HCT116 (cell line): ENCODE measurements at regions not wholly inside any gene's neighbourhood (a gene's known extent, or its start where the extent isn't known, plus 50 kb on each side); places are given as distances from the start of the nearest gene placed in this dataset.
"Not testable (repeated sequence)": the region's sequence is repeated elsewhere in the genome, so short reads cannot be mapped to it uniquely, and the experiment has no call there.

Experiments
- ATAC-seq: fragments of 200-7000 bp; cut with Tn5 transposase; 2 replicates; pipeline ENCODE4 v1.9.1; 2020; ENCODE audit warnings: mild to moderate bottlenecking, moderate library complexity
- BruUV-seq: library from RNA; stranded (reverse); fragments of 400-500 nt; replicated peaks from 2 replicates; lab custom pipeline; 2021; lab: Mats Ljungman, UMichigan
- CTCF ChIA-PET: fragments of 300-600 bp; sonication (Branson Sonifier 250); formaldehyde crosslinking; loops from one replicate; lab custom pipeline; 2021; ENCODE audit warnings: antibody characterized with exemption; lab: Charles Lee
- POLR2A ChIA-PET: fragments of 300-600, 350-600 bp; sonication (Branson Sonifier 250); formaldehyde crosslinking; loops from one replicate; lab custom pipeline; 2021; ENCODE audit warnings: antibody characterized with exemption; lab: Charles Lee
- RAD21 ChIA-PET, 2 experiments: fragments of 300-600 bp; sonication (Branson Sonifier 250); formaldehyde crosslinking; loops; one replicate each; lab custom pipeline; 2023; ENCODE audit warnings: low total read pairs in 2 of 2; ENCODE audit not compliant: uncharacterized antibody in 2 of 2, unreplicated experiment in 2 of 2, low non-redundant PET in 1 of 2; lab: Charles Lee
- DNase-seq: peaks from one replicate; pipeline ENCODE4 v3.0.0-alpha.2; 2010; ENCODE audit warnings: low read depth, low spot score
- H2AFZ ChIP-seq: fragments of 200-600 bp; shearing (Covaris generic), sonication (generic); 2 replicates; pipeline ENCODE4 v1.6.1; 2017; ENCODE audit warnings: low read depth, mixed run types, mixed read lengths, antibody characterized with exemption, low read length; ENCODE audit not compliant: poor library complexity, severe bottlenecking
- H3K27ac ChIP-seq: 2 replicates; pipeline ENCODE4 v1.5.1; 2012; ENCODE audit warnings: low read depth, low read length
- H3K27me3 ChIP-seq: fragments of 200-600 bp; sonication (generic); 2 replicates; pipeline ENCODE4 v1.6.1; 2016; ENCODE audit warnings: mixed run types, low read length, mixed read lengths; ENCODE audit not compliant: insufficient read depth
- H3K36me3 ChIP-seq, 2 experiments: fragments of 200-500 bp in 1 of 2; fragments of 200-600 bp in 1 of 2; sonication (Bioruptor generic) in 1 of 2; sonication (generic) in 1 of 2; 2 replicates each; pipeline versions ENCODE4 v1.5.1 to v1.6.1; 2014 to 2016; ENCODE audit warnings: low read length in 2 of 2, inconsistent platforms in 1 of 2, mixed read lengths in 1 of 2, mixed run types in 1 of 2; ENCODE audit not compliant: insufficient read depth in 2 of 2, control insufficient read depth in 1 of 2
- H3K4me1 ChIP-seq, 2 experiments: fragments of 200-600 bp in 1 of 2; sonication (generic) in 1 of 2; 2 replicates each; pipeline versions ENCODE4 v1.5.1 to v1.6.1; 2012 to 2017; ENCODE audit warnings: low read length in 2 of 2, inconsistent platforms in 1 of 2, mild to moderate bottlenecking in 1 of 2, mixed read lengths in 1 of 2, mixed run types in 1 of 2, moderate library complexity in 1 of 2; ENCODE audit not compliant: insufficient read depth in 2 of 2, control insufficient read depth in 1 of 2
- H3K4me2 ChIP-seq: fragments of 200-600 bp; sonication (generic); 2 replicates; pipeline ENCODE4 v1.6.1; 2017; ENCODE audit warnings: mixed run types, low read length, mixed read lengths
- H3K4me3 ChIP-seq, 2 experiments: fragments of 200-600 bp in 1 of 2; sonication (generic) in 1 of 2; replicated peaks in 1 of 2; 2 replicates each; pipeline ENCODE4 v1.5.1; 2011 to 2016; ENCODE audit warnings: low read length in 2 of 2, control low read depth in 1 of 2, low read depth in 1 of 2, mild to moderate bottlenecking in 1 of 2, mixed read lengths in 1 of 2, mixed run types in 1 of 2
- H3K79me2 ChIP-seq: fragments of 200-600 bp; sonication (generic); 2 replicates; pipeline ENCODE4 v1.6.1; 2017; ENCODE audit warnings: mild to moderate bottlenecking, mixed run types, low read length, moderate library complexity, mixed read lengths; ENCODE audit not compliant: insufficient read depth
- H3K9ac ChIP-seq: fragments of 200-600 bp; sonication (generic); 2 replicates; pipeline ENCODE4 v1.6.1; 2016; ENCODE audit warnings: low read length, mixed read lengths
- H3K9me2 ChIP-seq: fragments of 200-600 bp; sonication (generic), shearing (Covaris generic); 2 replicates; pipeline ENCODE4 v1.6.1; 2017; ENCODE audit warnings: mixed run types, mild to moderate bottlenecking, moderate library complexity; ENCODE audit not compliant: insufficient read depth
- H3K9me3 ChIP-seq, 2 experiments: fragments of 200-500 bp in 1 of 2; fragments of 200-600 bp in 1 of 2; sonication (Bioruptor generic) in 1 of 2; sonication (generic) in 1 of 2; 2 replicates each; pipeline ENCODE4 v1.6.1; 2014 to 2017; ENCODE audit warnings: low read length in 2 of 2, mixed read lengths in 2 of 2, inconsistent platforms in 1 of 2, low read depth in 1 of 2, mild to moderate bottlenecking in 1 of 2, mixed run types in 1 of 2, moderate library complexity in 1 of 2; ENCODE audit not compliant: control insufficient read depth in 1 of 2, insufficient read depth in 1 of 2
- H4K20me1 ChIP-seq: fragments of 200-600 bp; sonication (generic), shearing (Covaris generic); 2 replicates; pipeline ENCODE4 v1.6.1; 2017; ENCODE audit warnings: mixed run types, mild to moderate bottlenecking, moderate library complexity; ENCODE audit not compliant: insufficient read depth
- ATF3 ChIP-seq: IDR thresholded peaks from 2 replicates; pipeline ENCODE4 v1.6.1; 2012
- CBX3 ChIP-seq: IDR thresholded peaks from 2 replicates; pipeline ENCODE4 v1.6.1; 2012; ENCODE audit warnings: low read depth
- CEBPB ChIP-seq: IDR thresholded peaks from 2 replicates; pipeline ENCODE4 v1.6.1; 2012; ENCODE audit warnings: low read depth
- ELF1 ChIP-seq: IDR thresholded peaks from 2 replicates; pipeline ENCODE4 v1.6.1; 2012; ENCODE audit warnings: low read depth, borderline replicate concordance
- EZH2 ChIP-seq: fragments of 200-600 bp; sonication (generic); IDR thresholded peaks from 2 replicates; pipeline ENCODE4 v1.6.1; 2017; ENCODE audit warnings: antibody characterized with exemption, mixed run types
- FOSL1 ChIP-seq: IDR thresholded peaks from 2 replicates; pipeline ENCODE4 v1.6.1; 2012; ENCODE audit warnings: low read depth
- JUND ChIP-seq: IDR thresholded peaks from 2 replicates; pipeline ENCODE4 v1.6.1; 2012
- POLR2A ChIP-seq: IDR thresholded peaks from 2 replicates; pipeline ENCODE4 v1.7.0; 2011; ENCODE audit warnings: borderline replicate concordance; ENCODE audit not compliant: insufficient read depth, insufficient read length; ENCODE audit errors: extremely low read depth
- POLR2AphosphoS5 ChIP-seq: IDR thresholded peaks from 2 replicates; pipeline ENCODE4 v1.6.1; 2011; ENCODE audit warnings: mild to moderate bottlenecking, low read depth, low read length, moderate library complexity
- RAD21 ChIP-seq: IDR thresholded peaks from 2 replicates; pipeline ENCODE4 v1.6.1; 2012; ENCODE audit warnings: low read depth, mild to moderate bottlenecking
- REST ChIP-seq: IDR thresholded peaks from 2 replicates; pipeline ENCODE4 v1.6.1; 2012; ENCODE audit warnings: low read depth
- SIN3A ChIP-seq: IDR thresholded peaks from 2 replicates; pipeline ENCODE4 v1.6.1; 2012; ENCODE audit warnings: low read depth
- SP1 ChIP-seq: IDR thresholded peaks from 2 replicates; pipeline ENCODE4 v1.6.1; 2012; ENCODE audit warnings: low read depth
- SRF ChIP-seq: IDR thresholded peaks from 2 replicates; pipeline ENCODE4 v1.6.1; 2012; ENCODE audit warnings: low read depth
- TCF7L2 ChIP-seq: IDR thresholded peaks from 2 replicates; pipeline ENCODE4 v1.7.0; 2011; ENCODE audit warnings: borderline replicate concordance, inconsistent platforms; ENCODE audit not compliant: insufficient read depth, insufficient read length; ENCODE audit errors: extremely low read depth
- YY1 ChIP-seq: IDR thresholded peaks from 2 replicates; pipeline ENCODE4 v1.6.1; 2011; ENCODE audit warnings: low read length, low read depth, moderate library complexity, mild to moderate bottlenecking; ENCODE audit not compliant: insufficient replicate concordance; ENCODE audit errors: extremely low read depth
- ZFX ChIP-seq: fragments of 450-650 bp; IDR thresholded peaks from 2 replicates; pipeline ENCODE4 v1.6.1; 2017
- ZNF274 ChIP-seq: fragments of 200-500 bp; sonication (Bioruptor generic); IDR thresholded peaks from 2 replicates; pipeline ENCODE4 v1.6.1; 2014; ENCODE audit warnings: mild to moderate bottlenecking, low read depth, low read length, inconsistent platforms
- intact Hi-C: fragments of 100-400 bp; cut with micrococcal nuclease; formaldehyde crosslinking; loops from 2 replicates; pipeline ENCODE4 v1.10.0; 2022

- CTCF ChIA-PET, POLR2A ChIA-PET, intact Hi-C loops: not testable (repeated sequence)
Measured at GRCh38 chr2:226280136-226280535, 519.5 kb downstream of the IRS1 start.

DNA sequence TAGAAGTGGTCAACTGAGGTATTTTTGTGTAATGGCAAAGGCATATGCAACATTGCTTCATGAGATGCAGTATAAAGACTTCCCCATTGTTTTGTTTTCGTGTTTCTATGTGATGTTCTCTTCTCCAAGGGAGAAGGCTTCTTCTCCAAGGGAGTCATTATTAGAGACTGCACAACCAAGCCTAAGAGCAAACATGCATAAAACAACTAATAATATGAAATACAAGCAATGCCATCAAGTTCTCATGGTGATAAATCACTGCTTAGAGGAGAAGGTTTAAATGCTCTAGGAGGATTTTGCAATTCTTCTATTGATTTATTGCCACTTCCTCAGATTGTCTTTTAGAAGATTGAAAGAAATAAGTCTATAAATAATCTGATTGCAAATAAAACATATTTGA lies 524.4 kb downstream of the IRS1 start:
- ATAC-seq: no peak
- BruUV-seq: no TSS peak
- H3K27me3 ChIP-seq: no peaks in the 10 kb centered on the region
- H3K79me2 ChIP-seq: no peaks in the 10 kb centered on the region
- DNase-seq: no peak
- intact Hi-C loops: no loop called here
- no peak overlapping the region for H3K4me3 ChIP-seq
- no peak overlapping the region for H3K9ac ChIP-seq
- CTCF ChIA-PET: no interaction called here
- H2AFZ ChIP-seq: no peak overlapping the region
- no peak overlapping the region for H3K4me2 ChIP-seq
- no peaks in the 10 kb centered on the region for H4K20me1 ChIP-seq
- POLR2A ChIA-PET: no interaction called here
- peaks cover 0 to 4% of the 10 kb centered on the region in 2 experiments; a peak in 1 of 4 replicates for H3K36me3 ChIP-seq
- no peak overlapping the region for H3K27ac ChIP-seq
- peaks cover 0 to 5% of the 10 kb centered on the region in 2 experiments; a peak in 1 of 4 replicates for H3K4me1 ChIP-seq
- TF ChIP-seq YY1 (no peak), ELF1 (no peak), TCF7L2 (no peak), SP1 (no peak), POLR2A (no peak), REST (no peak), EZH2 (no peak), ATF3 (no peak), SIN3A (no peak), CBX3 (no peak), RAD21 (no peak), FOSL1 (no peak), JUND (no peak), ZNF274 (no peak), ZFX (no peak), POLR2AphosphoS5 (no peak), SRF (no peak), CEBPB (no peak)
- no peaks in the 10 kb centered on the region; a peak in 1 of 4 replicates for H3K9me3 ChIP-seq
- H3K9me2 ChIP-seq: no peaks in the 10 kb centered on the region
- RAD21 ChIA-PET: no interaction called here

More at GRCh38 chr2:226280136-226280535, 519.5 kb downstream of the IRS1 start:
- H3K9me2 ChIP-seq, H3K4me2 ChIP-seq, H2AFZ ChIP-seq, H3K4me3 ChIP-seq, H4K20me1 ChIP-seq, H3K36me3 ChIP-seq, H3K9ac ChIP-seq, BruUV-seq, DNase-seq, H3K79me2 ChIP-seq, H3K27ac ChIP-seq, H3K27me3 ChIP-seq, ATAC-seq, RAD21 ChIA-PET, H3K9me3 ChIP-seq: not testable (repeated sequence)
- peaks cover 10 to 11% of the 10 kb centered on the region in 2 experiments; a peak in 3 of 4 replicates for H3K4me1 ChIP-seq
